AG04449 (cell line): ENCODE measurements at regions not wholly inside any gene's neighbourhood (a gene's known extent, or its start where the extent isn't known, plus 50 kb on each side); places are given as distances from the start of the nearest gene placed in this dataset.

Source experiments
- CTCF ChIA-PET: fragments of 350-600 bp; formaldehyde crosslinking; extraction: SDS; loops from one replicate; lab custom pipeline; 2021; ENCODE audit warnings: antibody characterized with exemption; lab: Yijun Ruan, JAX
- POLR2A ChIA-PET: fragments of 400-600, 350-600 bp; formaldehyde crosslinking; extraction: SDS; loops from one replicate; lab custom pipeline; 2020; ENCODE audit warnings: antibody characterized with exemption, inconsistent platforms; lab: Yijun Ruan, JAX
- DNase-seq: peaks from one replicate; pipeline ENCODE4 v3.0.0-alpha.2; 2010; ENCODE audit warnings: low read depth, low spot score
- H3K4me3 ChIP-seq: 2 replicates; pipeline ENCODE4 v1.5.1; 2011; ENCODE audit warnings: low read depth, mild to moderate bottlenecking, control low read depth, low read length
- CTCF ChIP-seq: IDR thresholded peaks from one replicate; pipeline ENCODE4 v1.5.1; 2011; ENCODE audit warnings: mild to moderate bottlenecking, moderate library complexity, low read length, control low read depth, inconsistent platforms; ENCODE audit not compliant: insufficient read depth; ENCODE audit errors: missing control alignments

GRCh38 chr11:80041136-80042000 lies 600.5 kb upstream of the TENM4 start:
- no peak for TF ChIP-seq CTCF
- no peak for DNase-seq
- H3K4me3 ChIP-seq: no peak overlapping the region
- ChIA-PET POLR2A (no interaction called here), CTCF (no interaction called here)

- CTCF ChIA-PET: no interaction called here
- POLR2A ChIA-PET: no interaction called here
- no peak overlapping the region for H3K4me3 ChIP-seq
- no peak for TF ChIP-seq CTCF
- DNase-seq: no peak
Measured at GRCh38 chr11:80034801-80035200, 594.0 kb upstream of the TENM4 start.

DNA sequence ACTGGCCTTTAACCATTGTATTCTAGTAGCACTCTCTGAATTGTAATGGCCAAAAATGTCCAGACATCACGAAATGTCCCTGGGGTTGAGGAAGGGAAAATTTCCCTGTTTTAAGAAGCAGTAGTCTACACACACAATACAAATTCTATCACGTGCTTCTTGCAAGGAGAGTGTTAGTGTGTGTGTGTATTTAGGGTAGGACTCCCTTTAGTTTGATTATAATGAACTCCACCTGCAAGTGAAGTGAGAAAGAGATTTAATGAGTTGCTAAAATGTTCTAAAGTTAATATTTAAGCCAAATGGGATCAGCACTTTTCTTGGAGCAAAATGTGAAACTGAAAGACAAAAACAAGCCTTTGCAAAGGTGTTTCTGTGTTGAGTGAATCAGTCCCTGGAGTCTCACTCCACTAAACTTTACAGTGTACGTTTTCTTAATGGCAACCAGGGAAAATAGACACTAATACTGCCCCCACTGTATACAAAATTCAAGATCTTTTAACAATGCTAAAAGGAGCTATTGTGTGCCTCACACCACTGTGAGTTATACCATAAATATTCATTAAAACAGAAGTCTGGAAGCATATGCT lies 590.3 kb upstream of the TENM4 start:
- TF ChIP-seq CTCF: no peak
- CTCF ChIA-PET: no interaction called here
- H3K4me3 ChIP-seq: no peak overlapping the region
- no peak for DNase-seq
- POLR2A ChIA-PET: no interaction called here

DNA sequence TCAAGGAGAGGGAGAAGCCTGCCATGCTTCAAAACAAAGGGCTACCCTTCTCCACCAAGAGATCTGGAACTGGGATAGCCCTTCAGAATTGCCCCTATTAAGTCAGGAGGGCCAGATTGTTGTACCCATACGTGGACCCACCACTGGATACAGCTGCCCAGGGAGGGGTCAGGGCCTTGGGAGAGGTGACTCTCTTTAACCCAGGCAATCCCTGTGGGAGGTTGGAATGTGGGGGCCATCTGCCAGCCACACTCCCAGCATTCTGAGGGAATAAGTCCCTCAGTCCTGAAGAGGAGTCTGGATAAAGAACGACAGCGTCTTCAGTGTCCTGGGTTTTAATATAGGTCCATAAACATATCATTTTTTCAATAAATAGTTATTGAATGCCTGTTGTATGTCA lies 588.2 kb upstream of the TENM4 start:
- ChIA-PET CTCF (no interaction called here), POLR2A (no interaction called here)
- no peak overlapping the region for H3K4me3 ChIP-seq
- TF ChIP-seq CTCF: no peak
- DNase-seq: no peak

DNA sequence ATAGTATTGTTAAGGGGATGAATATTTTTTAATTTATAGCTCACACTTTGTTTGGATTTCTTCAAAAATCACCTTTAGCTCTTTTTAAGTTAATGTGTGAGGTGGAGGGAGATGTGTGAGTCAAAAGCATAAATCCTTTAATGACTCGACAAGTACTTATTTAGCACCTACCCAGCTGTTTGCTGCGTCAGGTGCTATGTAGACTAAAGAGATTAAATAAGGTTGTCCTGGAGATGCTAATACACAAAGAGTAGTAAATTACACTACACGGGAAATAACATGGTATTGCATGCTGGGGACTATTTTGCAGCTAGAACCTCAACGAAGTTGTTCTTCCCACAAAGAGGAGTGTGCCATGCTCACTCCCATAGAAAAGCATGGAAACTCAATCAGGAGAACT lies 583.3 kb upstream of the TENM4 start:
- DNase-seq: no peak
- ChIA-PET POLR2A (no interaction called here), CTCF (no interaction called here)
- no peak overlapping the region for H3K4me3 ChIP-seq
- no peak for TF ChIP-seq CTCF

GRCh38 chr11:80023386-80023785 lies 582.6 kb upstream of the TENM4 start:
- DNase-seq: no peak
- TF ChIP-seq CTCF: no peak
- ChIA-PET POLR2A (no interaction called here), CTCF (no interaction called here)
- H3K4me3 ChIP-seq: no peak overlapping the region
